Umbilical cord (tissue), 1 donor: ENCODE measurements at regions not wholly inside any gene's neighbourhood (a gene's known extent, or its start where the extent isn't known, plus 50 kb on each side); places are given as distances from the start of the nearest gene placed in this dataset.
"Not testable (repeated sequence)": the region's sequence is repeated elsewhere in the genome, so short reads cannot be mapped to it uniquely, and the experiment has no call there.

Experiments used
- DNase-seq: peaks from one replicate; pipeline ENCODE4 v3.0.0-alpha.2; 2015; ENCODE audit warnings: low spot score

- no peak for DNase-seq
These were observed 898.5 kb downstream of the KCNJ2 start for GRCh38 chr17:71067669-71068407.

- no peak for DNase-seq
These were observed 899.0 kb downstream of the KCNJ2 start for GRCh38 chr17:71068408-71068750.

- DNase-seq = no peak
These were observed 901.7 kb downstream of the KCNJ2 start for GRCh38 chr17:71071041-71071440.

- no peak for DNase-seq
These were observed 902.5 kb downstream of the KCNJ2 start for GRCh38 chr17:71071837-71072236.

GRCh38 chr17:71080937-71081336 is 911.6 kb downstream of the KCNJ2 start:
- no peak for DNase-seq

- DNase-seq = no peak
These were observed 912.3 kb downstream of the KCNJ2 start for GRCh38 chr17:71081666-71082065.

- DNase-seq = no peak
These were observed 914.9 kb downstream of the KCNJ2 start for GRCh38 chr17:71084219-71084618.

GRCh38 chr17:71084838-71085237 is 915.5 kb downstream of the KCNJ2 start:
- DNase-seq = no peak

- no peak for DNase-seq
These were observed 916.1 kb downstream of the KCNJ2 start for GRCh38 chr17:71085238-71086033.

- DNase-seq = no peak
These were observed 920.1 kb downstream of the KCNJ2 start for GRCh38 chr17:71089431-71089830.

GRCh38 chr17:71098071-71098470 is 928.7 kb downstream of the KCNJ2 start:
- no peak for DNase-seq

- no peak for DNase-seq
These were observed 929.8 kb downstream of the KCNJ2 start for GRCh38 chr17:71099003-71099714.

GRCh38 chr17:71102777-71103176 is 933.4 kb downstream of the KCNJ2 start:
- DNase-seq = no peak

- no peak for DNase-seq
These were observed 934.9 kb downstream of the KCNJ2 start for GRCh38 chr17:71104225-71104624.

GRCh38 chr17:71106056-71106455 is 936.7 kb downstream of the KCNJ2 start:
- not testable (repeated sequence) for DNase-seq

GRCh38 chr17:71107136-71107535 is 937.8 kb downstream of the KCNJ2 start:
- no peak for DNase-seq

GRCh38 chr17:71109697-71110096 is 940.4 kb downstream of the KCNJ2 start:
- DNase-seq = no peak

- no peak for DNase-seq
These were observed 941.0 kb downstream of the KCNJ2 start for GRCh38 chr17:71110326-71110725.

GRCh38 chr17:71111460-71111859 is 942.1 kb downstream of the KCNJ2 start:
- no peak for DNase-seq

GRCh38 chr17:71111934-71112333 is 942.6 kb downstream of the KCNJ2 start:
- DNase-seq = no peak

GRCh38 chr17:71113347-71113746 is 944.0 kb downstream of the KCNJ2 start:
- DNase-seq = no peak

GRCh38 chr17:71114911-71115668 is 945.8 kb downstream of the KCNJ2 start:
- no peak for DNase-seq
